ENCODE measurements at regions not wholly inside any gene's neighbourhood (a gene's known extent, or its start where the extent isn't known, plus 50 kb on each side); places are given as distances from the start of the nearest gene placed in this dataset.

GRCh38 chr12:127270193-127270592 lies 996.8 kb upstream of the TMEM132C start:
- DNase-seq (peak; percentile 8 to 56), ATAC-seq (peak; percentile 42 to 69)
- intact Hi-C loops (cut with DNase I; ENCODE audit: low total_unique reads), result no loop called here
- in situ Hi-C loops (cut with MboI; ENCODE audit: low sequenced_read_pairs in 4 of 4), result no loop called here
- H3K27me3 ChIP-seq, result no peaks in the 10 kb centered on the region
- TF ChIP-seq POLR2A (IDR thresholded peaks at IDR 0.05), result no peak
- TF ChIP-seq, protein P1, sequence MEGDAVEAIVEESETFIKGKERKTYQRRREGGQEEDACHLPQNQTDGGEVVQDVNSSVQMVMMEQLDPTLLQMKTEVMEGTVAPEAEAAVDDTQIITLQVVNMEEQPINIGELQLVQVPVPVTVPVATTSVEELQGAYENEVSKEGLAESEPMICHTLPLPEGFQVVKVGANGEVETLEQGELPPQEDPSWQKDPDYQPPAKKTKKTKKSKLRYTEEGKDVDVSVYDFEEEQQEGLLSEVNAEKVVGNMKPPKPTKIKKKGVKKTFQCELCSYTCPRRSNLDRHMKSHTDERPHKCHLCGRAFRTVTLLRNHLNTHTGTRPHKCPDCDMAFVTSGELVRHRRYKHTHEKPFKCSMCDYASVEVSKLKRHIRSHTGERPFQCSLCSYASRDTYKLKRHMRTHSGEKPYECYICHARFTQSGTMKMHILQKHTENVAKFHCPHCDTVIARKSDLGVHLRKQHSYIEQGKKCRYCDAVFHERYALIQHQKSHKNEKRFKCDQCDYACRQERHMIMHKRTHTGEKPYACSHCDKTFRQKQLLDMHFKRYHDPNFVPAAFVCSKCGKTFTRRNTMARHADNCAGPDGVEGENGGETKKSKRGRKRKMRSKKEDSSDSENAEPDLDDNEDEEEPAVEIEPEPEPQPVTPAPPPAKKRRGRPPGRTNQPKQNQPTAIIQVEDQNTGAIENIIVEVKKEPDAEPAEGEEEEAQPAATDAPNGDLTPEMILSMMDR (IDR thresholded peaks at IDR 0.05 in 4 of 5, conservative IDR thresholded peaks at IDR 0.05 in 1 of 5), result no peak
- no peak overlapping the region for H3K27ac ChIP-seq
- H3K36me3 ChIP-seq, result no peaks in the 10 kb centered on the region
- no peaks in the 10 kb centered on the region for H3K4me1 ChIP-seq
- H3K9me3 ChIP-seq, result no peaks in the 10 kb centered on the region
- H3K4me3 ChIP-seq, result no peak overlapping the region

- no peak overlapping the region for H3K27ac ChIP-seq
- in situ Hi-C loops (cut with MboI; ENCODE audit: low sequenced_read_pairs in 4 of 4), result no loop called here
- no peaks in the 10 kb centered on the region for H3K4me1 ChIP-seq
- H3K36me3 ChIP-seq, result no peaks in the 10 kb centered on the region
- TF ChIP-seq, protein P1 (IDR thresholded peaks at IDR 0.05 in 4 of 5, conservative IDR thresholded peaks at IDR 0.05 in 1 of 5), result no peak
- no peak for TF ChIP-seq POLR2A (IDR thresholded peaks at IDR 0.05)
- H3K9me3 ChIP-seq, result no peaks in the 10 kb centered on the region
- H3K4me3 ChIP-seq, result no peak overlapping the region
- no peak for DNase-seq
- H3K27me3 ChIP-seq, result no peaks in the 10 kb centered on the region
- no peak for ATAC-seq
- intact Hi-C loops (cut with DNase I; ENCODE audit: low total_unique reads), result no loop called here
Observed at GRCh38 chr12:127271776-127272175, 995.2 kb upstream of the TMEM132C start.

GRCh38 chr12:127272864-127273263 lies 994.1 kb upstream of the TMEM132C start:
- ATAC-seq, result no peak
- Histone ChIP-seq H3K4me1 (no peaks in the 10 kb centered on the region), H3K9me3 (no peaks in the 10 kb centered on the region), H3K4me3 (no peak overlapping the region), H3K27me3 (no peaks in the 10 kb centered on the region), H3K36me3 (no peaks in the 10 kb centered on the region), H3K27ac (no peak overlapping the region)
- intact Hi-C loops (cut with DNase I; ENCODE audit: low total_unique reads) (no loop called here), in situ Hi-C loops (cut with MboI; ENCODE audit: low sequenced_read_pairs in 4 of 4) (no loop called here)
- DNase-seq, result no peak
- TF ChIP-seq, protein P1 (IDR thresholded peaks at IDR 0.05 in 4 of 5, conservative IDR thresholded peaks at IDR 0.05 in 1 of 5), result no peak
- TF ChIP-seq POLR2A (IDR thresholded peaks at IDR 0.05), result no peak

DNA sequence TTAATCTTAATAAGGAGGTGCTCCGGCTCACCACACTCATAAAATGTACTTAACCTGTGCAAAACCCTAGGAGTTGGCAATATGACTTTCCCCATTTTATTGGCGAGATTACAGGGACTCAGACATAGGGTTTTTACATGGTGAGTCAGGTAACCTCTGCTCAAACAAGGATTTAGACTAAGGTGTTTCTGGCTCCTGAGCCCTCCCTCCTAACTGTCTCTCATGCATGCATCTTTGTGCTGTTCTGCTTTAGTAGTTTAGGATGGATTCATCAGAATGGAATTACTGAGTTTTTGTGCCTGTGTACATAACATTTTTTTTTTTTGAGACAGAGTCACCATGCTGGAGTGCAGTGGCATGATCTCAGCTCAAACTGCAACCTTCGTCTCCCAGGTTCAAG lies 993.3 kb upstream of the TMEM132C start:
- Histone ChIP-seq H3K4me3 (no peak overlapping the region), H3K27me3 (no peaks in the 10 kb centered on the region), H3K4me1 (no peaks in the 10 kb centered on the region), H3K27ac (no peak overlapping the region), H3K9me3 (no peaks in the 10 kb centered on the region), H3K36me3 (no peaks in the 10 kb centered on the region)
- no peak for ATAC-seq
- in situ Hi-C loops (cut with MboI; ENCODE audit: low sequenced_read_pairs in 4 of 4), result no loop called here
- no peak for TF ChIP-seq POLR2A (IDR thresholded peaks at IDR 0.05)
- TF ChIP-seq, protein P1 (IDR thresholded peaks at IDR 0.05 in 4 of 5, conservative IDR thresholded peaks at IDR 0.05 in 1 of 5), result no peak
- intact Hi-C loops (cut with DNase I; ENCODE audit: low total_unique reads), result no loop called here
- DNase-seq, result no peak

DNA sequence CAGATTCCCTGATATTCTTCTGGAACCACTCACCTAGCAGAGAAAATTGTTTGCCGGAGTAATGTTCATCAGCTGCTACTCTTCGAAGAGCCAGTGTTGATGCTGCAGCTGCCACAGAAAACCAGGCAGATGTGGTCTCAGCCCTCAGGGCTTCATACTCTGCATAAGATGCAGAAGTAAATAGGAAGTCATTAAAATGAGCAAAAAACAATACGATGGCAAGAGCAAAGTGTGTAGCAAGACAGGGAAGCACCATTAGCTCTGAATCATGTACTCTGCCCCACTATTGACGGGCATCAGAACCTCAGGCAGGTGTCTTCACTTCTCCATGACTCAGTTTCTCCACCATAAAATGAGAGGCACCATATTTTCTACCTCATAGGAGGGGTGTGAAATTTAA lies 991.6 kb upstream of the TMEM132C start:
- in situ Hi-C loops (cut with MboI; ENCODE audit: low sequenced_read_pairs in 4 of 4), result loop anchor here in 1 of 4 donors (25.0 kb wide), 1 partner anchor 163 kb away; no protein-coding TSS in a partner anchor
- ATAC-seq (no peak), DNase-seq (no peak)
- Histone ChIP-seq H3K4me3 (no peak overlapping the region), H3K27me3 (peaks cover 0 to 5% (median 0%) of the 10 kb centered on the region in 3 donors), H3K4me1 (no peaks in the 10 kb centered on the region), H3K9me3 (no peaks in the 10 kb centered on the region), H3K27ac (no peak overlapping the region), H3K36me3 (no peaks in the 10 kb centered on the region)
- intact Hi-C loops (cut with DNase I; ENCODE audit: low total_unique reads), result no loop called here
- TF ChIP-seq, protein P1 (IDR thresholded peaks at IDR 0.05 in 4 of 5, conservative IDR thresholded peaks at IDR 0.05 in 1 of 5), result no peak
- TF ChIP-seq POLR2A (IDR thresholded peaks at IDR 0.05), result no peak

All from gastrocnemius medialis (tissue), 4 donors.